Mononuclear cell (primary cell): ENCODE measurements at regions not wholly inside any gene's neighbourhood (a gene's known extent, or its start where the extent isn't known, plus 50 kb on each side); places are given as distances from the start of the nearest gene placed in this dataset.
"Not testable (repeated sequence)": the region's sequence is repeated elsewhere in the genome, so short reads cannot be mapped to it uniquely, and the experiment has no call there.

Experiments
- H3K27me3 ChIP-seq: 2 replicates; pipeline ENCODE4 v1.6.0; 2011; ENCODE audit warnings: low read length, control low read depth; ENCODE audit not compliant: insufficient read depth
- H3K4me1 ChIP-seq: 2 replicates; pipeline ENCODE4 v1.5.1; 2011; ENCODE audit warnings: mild to moderate bottlenecking, low read length, control low read depth; ENCODE audit not compliant: insufficient read depth
- H3K4me3 ChIP-seq: 2 replicates; pipeline ENCODE4 v1.5.1; 2011; ENCODE audit warnings: mild to moderate bottlenecking, low read length, moderate library complexity
- H3K9me3 ChIP-seq: 2 replicates; pipeline ENCODE4 v1.5.1; 2011; ENCODE audit warnings: low read depth, mild to moderate bottlenecking, control low read depth, low read length

DNA sequence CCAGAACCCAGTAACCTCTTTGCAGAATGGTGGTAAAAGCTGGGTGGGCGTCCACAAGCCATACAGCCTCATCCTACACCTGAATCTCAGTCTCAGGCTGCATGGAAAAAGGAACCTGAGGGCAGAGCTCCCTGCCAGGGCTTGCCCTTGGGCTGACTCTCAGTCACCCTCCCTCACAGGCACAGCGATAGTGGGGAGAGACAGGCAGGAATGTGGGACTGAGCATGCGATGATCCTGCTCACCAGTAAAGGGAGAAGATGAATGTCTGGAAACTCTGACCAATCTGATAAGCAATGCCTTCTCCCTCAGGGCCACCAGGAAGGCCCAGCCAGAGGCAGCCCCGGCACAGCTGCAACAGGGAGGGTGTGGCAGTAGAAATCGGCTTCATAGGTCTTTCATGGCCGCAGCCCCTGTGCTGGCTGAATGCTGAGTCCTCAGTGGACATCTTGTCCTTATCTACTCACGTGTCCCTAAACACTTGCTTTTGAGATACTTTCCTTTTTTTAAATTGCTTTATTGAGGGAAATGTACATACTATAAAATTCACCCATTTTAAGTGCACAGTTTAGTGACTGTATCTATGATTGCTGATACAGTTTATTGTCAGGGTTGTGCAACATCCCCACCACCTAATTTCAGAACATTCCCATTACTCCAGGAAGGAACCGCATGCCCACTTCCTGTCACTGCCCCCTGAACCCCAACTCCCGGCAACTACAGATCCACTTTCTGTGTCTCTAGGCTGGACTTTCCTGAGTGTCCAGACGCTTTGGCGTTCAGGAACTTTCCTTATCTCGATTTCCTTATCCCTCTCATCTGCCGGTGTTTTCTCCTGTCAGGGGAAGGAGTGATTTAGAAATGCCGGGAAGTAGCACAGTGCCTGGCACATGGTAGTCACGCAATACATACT is 258.1 kb downstream of the PCNX1 start:
- Histone ChIP-seq H3K27me3 (no peaks in the 10 kb centered on the region), H3K9me3 (no peaks in the 10 kb centered on the region), H3K4me1 (peaks cover 15% of the 10 kb centered on the region), H3K4me3 (no peak overlapping the region)

DNA sequence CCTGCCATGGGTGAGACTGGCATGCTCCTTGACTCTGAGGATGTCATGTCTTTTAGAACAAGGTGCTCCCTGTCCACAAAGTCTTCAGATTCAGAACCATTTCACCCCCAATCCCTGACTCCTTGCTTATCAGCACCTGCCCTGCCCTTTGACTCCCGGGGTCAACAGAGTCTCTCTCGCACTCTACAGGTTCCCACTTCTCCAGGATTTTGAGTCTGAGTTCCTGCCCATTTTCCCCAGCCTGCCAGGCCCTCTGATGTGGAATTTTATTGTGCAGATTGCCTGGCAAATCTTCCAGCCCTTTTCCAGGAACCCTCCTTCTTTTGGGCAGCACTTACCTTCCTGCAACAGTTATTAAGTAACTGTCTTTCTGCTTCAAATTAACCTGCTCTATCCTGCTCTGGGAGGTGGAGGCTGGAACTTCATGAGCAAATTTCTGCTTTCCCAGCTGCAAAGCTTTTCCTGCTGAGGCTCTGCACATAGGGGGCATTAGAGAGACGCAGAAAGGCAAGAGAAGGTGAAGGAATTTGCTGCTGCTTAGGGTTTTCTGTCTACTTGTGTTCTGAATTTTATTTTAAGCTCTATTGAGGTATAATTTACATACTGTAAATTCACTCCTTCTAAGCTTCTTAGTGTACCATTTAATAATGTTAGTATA is 259.1 kb downstream of the PCNX1 start:
- H3K4me3 ChIP-seq = no peak overlapping the region
- H3K9me3 ChIP-seq = no peaks in the 10 kb centered on the region
- H3K4me1 ChIP-seq = peaks cover 15% of the 10 kb centered on the region
- no peaks in the 10 kb centered on the region for H3K27me3 ChIP-seq

DNA sequence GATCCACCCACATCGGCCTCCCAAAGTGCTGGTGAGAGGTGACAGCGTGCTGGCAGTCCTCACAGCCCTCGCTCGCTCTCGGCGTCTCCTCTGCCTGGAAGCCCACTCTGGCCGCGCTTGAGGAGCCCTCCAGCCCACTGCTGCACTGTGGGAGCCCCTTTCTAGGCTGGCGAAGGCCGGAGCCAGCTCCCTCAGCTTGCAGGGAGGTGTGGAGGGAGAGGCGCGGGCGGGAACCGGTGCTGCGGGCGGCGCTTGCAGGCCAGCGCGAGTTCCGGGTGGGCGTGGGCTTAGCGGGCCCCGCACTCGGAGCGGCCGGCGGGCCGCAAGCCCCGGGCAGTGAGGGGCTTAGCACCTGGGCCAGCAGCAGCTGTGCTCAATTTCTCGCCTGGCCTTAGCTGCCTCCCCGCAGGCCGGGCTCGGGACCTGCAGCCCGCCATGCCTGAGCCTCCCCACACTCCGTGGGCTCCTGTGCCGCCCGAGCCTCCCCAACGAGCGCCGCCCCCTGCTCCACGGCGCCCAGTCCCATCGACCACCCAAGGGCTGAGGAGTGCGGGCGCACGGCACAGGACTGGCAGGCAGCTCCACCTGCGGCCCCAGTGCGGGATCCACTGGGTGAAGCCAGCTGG is 260.2 kb downstream of the PCNX1 start:
- not testable (repeated sequence) for H3K4me3 ChIP-seq, H3K9me3 ChIP-seq, H3K27me3 ChIP-seq
- peaks cover 15% of the 10 kb centered on the region for H3K4me1 ChIP-seq

DNA sequence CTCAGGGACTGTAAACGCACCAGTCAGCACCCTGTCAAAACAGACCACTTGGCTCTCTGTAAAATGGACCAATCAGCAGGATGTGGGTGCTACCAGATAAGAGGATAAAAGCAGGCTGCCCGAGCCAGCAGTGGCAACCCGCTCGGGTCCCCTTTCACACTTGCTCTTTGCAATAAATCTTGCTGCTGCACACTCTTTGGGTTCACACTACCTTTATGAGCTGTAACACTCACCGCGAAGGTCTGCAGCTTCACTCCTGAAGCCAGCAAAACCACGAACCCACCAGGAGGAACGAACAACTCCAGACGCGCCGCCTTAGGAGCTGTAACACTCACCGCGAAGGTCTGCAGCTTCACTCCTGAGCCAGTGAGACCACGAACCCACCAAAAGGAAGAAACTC is 260.9 kb downstream of the PCNX1 start:
- H3K9me3 ChIP-seq, H3K4me3 ChIP-seq, H3K27me3 ChIP-seq: not testable (repeated sequence)
- peaks cover 15% of the 10 kb centered on the region for H3K4me1 ChIP-seq

DNA sequence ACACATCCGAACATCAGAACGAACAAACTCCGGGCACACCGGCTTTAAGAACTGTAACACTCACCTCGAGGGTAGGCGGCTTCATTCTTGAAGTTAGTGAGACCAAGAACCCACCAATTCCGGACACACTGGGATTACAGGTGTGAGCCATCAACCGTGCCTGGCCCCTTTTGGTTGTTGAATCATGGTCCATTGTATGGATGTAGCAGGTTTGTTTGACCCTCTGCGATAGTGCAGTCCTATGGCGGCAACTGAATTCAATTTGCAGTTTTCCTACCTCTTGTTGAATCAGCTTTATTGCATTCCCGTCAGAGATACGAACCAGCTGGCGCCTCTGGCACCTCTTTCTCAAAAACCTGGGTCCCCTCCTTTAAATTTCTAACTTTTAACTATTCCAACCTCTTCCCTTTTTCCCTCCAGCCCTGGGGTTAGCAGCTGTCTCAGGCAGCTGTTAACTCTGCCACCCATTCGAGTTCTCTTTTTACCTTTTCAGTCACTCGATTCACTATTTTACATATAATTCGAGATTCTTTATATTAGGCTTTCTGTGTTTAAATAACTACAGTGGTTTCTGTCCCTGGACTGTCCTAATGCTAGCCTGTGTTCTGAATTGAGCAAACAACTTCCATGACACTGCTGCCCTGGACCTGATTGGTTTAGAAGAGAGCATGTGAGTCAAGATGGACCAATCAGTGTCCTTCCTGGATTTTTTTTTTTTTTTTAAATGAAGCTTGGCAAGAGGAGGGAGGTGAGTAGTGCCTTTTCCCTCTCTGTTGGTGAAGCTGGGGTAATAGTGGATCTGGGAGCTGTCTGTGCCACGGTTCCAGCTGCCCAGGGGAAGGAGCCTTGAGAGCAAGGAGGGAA is 261.5 kb downstream of the PCNX1 start:
- no peaks in the 10 kb centered on the region for H3K9me3 ChIP-seq
- peaks cover 15% of the 10 kb centered on the region for H3K4me1 ChIP-seq
- H3K27me3 ChIP-seq = no peaks in the 10 kb centered on the region
- H3K4me3 ChIP-seq = no peak overlapping the region

DNA sequence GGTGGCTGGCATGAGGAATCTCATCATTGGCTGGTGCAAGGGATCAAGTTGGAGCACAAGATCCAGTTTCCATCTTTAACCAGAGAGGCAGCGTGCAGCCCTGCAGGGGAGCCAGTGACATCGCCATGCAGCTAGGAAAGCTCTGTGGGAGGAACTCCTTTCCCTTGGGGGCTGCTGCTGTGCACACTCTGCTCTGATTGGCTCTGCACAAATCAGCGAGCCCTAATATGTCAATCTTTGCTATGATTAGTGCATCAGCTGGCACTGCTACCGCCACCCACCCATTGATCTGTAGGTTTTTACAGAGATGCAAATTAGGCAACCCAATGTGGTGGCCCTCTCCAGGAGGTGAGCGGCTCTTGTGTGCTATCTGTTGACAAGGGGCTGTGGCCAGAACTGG is 262.6 kb downstream of the PCNX1 start:
- Histone ChIP-seq H3K4me3 (no peak overlapping the region), H3K27me3 (no peaks in the 10 kb centered on the region), H3K9me3 (no peaks in the 10 kb centered on the region), H3K4me1 (peaks cover 15% of the 10 kb centered on the region)

DNA sequence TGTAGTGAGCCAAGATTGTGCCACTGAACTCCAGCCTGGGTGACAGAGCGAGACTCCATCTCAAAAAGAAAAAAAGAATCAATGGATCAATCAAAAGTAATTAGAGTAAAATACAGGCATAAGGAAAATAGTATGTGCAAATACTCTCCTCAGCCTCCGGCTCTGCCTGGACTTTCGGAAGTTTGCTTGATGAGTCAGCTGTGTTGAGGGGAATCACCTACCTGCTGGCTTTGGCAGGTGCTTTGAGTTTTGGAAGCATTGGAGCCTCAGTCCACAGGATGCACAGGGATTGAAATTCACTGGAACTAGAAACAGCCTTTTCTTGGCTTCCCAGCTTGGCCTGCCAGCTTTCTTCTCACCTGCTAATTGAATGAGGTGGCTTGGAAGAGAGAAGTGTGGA is 268.2 kb downstream of the PCNX1 start:
- H3K9me3 ChIP-seq = no peaks in the 10 kb centered on the region

DNA sequence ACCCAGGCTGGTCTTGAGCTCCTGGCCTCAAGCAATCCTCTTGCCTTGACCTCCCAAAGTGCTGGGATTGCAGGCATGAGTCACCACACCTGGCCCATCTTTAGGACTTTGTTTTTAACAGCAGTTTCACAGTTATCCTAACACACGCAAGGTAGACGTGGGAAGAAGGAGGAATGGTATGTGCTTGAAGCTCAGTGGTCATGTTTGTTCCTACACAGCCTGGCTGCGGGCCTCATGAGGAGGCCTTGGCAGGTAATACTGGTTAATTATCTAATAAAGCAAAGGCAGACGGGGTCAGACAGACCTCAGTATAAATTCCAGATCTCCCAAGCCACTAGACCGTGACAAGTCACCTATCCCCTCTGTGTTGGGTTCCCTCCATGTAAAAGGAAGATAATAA is 271.8 kb downstream of the PCNX1 start:
- H3K9me3 ChIP-seq = no peaks in the 10 kb centered on the region
- no peaks in the 10 kb centered on the region for H3K27me3 ChIP-seq
- no peaks in the 10 kb centered on the region for H3K4me1 ChIP-seq
- no peak overlapping the region for H3K4me3 ChIP-seq

More for the DNA sequence above, 268.2 kb downstream of the PCNX1 start:
- no peaks in the 10 kb centered on the region for H3K27me3 ChIP-seq
- no peak overlapping the region for H3K4me3 ChIP-seq
- H3K4me1 ChIP-seq = no peaks in the 10 kb centered on the region

DNA sequence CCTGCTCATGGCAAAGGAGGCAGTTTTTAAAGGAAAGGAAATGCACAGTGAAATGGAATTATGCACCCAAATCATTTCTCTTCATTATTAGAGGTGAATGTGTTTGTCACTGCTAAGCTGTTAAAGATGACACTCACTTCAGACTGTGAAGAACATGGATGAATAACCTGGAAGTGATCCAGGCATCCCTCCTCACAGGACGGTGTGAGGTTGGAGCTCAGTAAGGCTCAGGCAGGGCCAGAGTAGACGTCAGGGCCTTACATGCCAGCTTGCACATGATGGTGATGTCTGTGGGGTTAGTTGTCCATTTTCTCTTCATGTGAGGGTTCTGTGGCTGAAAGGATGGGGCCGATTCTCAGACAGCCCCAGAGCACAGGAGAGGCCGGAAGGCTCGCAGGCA is 273.1 kb downstream of the PCNX1 start:
- Histone ChIP-seq H3K9me3 (no peaks in the 10 kb centered on the region), H3K4me3 (no peak overlapping the region), H3K27me3 (no peaks in the 10 kb centered on the region), H3K4me1 (no peaks in the 10 kb centered on the region)

DNA sequence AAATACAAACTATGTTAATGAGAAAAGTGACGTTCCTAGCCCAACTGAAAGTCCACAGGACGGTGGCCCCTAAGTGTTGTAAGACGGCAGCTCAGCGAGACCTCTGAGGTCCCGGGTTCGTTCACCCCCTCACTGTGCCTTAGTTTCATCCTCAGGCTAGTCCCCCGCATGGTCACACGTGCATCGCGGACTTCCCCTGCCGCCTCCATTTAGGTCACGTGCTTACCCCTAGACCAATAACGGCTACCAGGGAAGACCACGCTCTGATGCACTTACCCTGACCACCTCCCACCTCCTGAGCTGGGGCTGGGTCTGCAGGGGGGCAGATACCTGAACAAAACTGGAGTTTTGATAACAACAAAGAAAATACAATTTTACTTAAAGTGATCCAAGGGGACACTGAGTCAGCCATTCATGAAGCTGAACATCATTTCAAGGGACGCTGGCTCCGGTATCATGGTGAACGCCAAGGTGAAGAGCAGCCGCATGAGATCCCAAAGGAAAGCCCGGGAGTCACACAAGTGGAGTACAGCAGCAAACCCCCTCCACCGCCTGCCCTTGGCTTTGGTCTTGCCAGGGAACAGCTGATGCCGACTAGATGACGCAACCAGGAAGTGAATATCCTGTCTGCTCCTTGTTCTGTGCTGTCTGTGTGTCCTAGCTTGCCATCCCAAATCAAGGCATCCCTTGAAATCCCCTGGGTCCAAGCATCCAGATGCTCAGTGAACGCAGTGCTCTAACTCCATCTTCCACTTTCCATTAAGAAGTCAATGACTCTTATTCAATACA is 274.1 kb downstream of the PCNX1 start:
- Histone ChIP-seq H3K4me3 (no peak overlapping the region), H3K27me3 (no peaks in the 10 kb centered on the region), H3K9me3 (no peaks in the 10 kb centered on the region), H3K4me1 (no peaks in the 10 kb centered on the region)

DNA sequence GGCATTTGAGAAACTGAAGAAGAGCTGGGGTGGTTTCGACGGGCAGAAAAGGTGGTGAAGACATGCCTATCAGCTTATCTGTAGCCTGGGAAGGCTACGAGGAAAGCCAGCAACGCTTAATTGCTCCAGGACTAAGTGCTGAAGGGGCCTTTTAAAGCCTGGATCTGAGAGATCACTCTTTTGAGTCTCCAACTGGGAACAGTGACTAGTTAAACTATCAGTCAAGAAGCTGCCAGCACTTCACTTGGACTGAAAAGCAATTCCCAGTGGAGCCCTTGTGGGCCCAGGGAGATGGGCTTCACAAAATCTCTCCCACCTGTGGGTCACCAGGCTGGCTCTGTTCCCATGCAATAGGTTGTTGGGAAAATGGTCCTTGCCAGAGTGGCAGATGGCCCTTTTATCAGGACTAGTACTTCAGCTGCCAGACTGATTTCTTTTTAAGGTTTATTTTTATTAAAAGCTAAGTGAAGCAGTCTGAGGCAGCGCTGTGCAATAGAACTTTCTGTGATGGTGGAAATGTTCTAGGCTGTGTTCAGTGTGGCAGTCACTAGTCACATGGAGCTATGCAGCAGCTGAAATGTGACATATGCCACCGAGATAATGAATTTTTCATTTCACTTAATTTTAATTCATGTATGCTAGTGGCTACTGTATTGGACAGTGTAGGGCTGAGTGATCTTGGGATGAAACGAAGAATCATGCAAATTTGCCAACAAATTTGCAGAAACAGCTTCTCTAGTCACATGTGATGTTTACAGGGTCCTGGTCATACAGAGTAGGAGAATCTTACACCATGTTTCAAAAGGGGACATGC is 276.8 kb downstream of the PCNX1 start:
- Histone ChIP-seq H3K27me3 (no peaks in the 10 kb centered on the region), H3K9me3 (no peaks in the 10 kb centered on the region), H3K4me1 (no peaks in the 10 kb centered on the region), H3K4me3 (no peak overlapping the region)

DNA sequence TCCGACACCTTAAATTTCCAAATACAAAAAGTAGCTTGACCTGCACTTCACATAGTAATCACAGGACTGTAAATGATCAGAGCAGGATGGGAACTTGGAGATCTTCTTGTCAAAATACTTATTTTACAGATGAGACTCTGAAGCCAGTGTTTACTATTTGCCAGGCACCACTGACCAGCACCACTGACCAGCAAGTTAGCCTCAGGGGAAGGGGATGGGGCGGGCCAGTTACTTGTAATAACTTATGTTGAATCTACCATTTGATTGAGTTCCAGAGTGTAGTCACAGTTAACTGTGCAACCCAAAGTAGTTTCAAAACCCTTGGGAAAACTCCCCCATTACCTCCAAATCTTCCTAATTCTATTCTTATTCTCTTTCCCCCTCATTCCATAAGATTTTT is 278.4 kb downstream of the PCNX1 start:
- H3K9me3 ChIP-seq = no peaks in the 10 kb centered on the region
- H3K4me1 ChIP-seq = no peaks in the 10 kb centered on the region
- H3K27me3 ChIP-seq = no peaks in the 10 kb centered on the region
- no peak overlapping the region for H3K4me3 ChIP-seq

DNA sequence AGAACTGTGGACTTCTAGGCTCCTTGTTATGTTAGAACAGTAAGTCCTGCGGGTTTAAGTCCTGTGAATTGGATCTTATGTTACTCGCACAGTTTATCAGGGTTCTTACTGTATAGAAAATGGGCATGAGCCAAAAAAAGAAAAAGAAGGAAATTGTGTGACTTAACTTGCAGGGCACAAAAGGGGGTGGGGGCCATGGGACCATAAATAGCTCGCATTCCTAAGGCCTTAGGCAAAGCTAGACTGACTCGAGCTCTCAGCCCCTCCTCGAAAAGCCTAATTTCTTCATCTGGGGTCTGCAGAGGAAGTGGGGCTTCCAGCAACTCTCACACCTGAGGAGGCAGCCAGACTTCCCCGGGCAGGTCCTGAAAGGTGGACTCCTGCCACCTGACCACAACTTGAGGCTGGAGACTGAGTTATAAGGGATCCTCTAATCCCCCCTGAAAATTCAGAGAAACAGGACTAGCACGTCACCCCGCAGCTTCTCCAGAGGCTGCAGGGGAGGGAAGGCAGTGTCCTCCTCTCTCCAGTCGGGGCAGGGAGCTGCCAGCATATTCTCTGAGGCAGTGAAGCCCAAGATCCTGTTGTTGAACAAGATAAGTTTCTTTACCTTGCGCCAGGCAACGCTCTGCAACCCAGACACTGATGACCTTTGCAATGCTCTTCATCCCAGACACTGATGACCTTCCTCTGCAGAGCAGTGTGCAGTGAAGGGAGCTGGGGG is 280.5 kb downstream of the PCNX1 start:
- H3K9me3 ChIP-seq = no peaks in the 10 kb centered on the region
- no peaks in the 10 kb centered on the region for H3K27me3 ChIP-seq
- no peaks in the 10 kb centered on the region for H3K4me1 ChIP-seq
- no peak overlapping the region for H3K4me3 ChIP-seq
